Pons (tissue), 1 donor: ENCODE measurements at regions not wholly inside any gene's neighbourhood (a gene's known extent, or its start where the extent isn't known, plus 50 kb on each side); places are given as distances from the start of the nearest gene placed in this dataset.
"Not testable (repeated sequence)": the region's sequence is repeated elsewhere in the genome, so short reads cannot be mapped to it uniquely, and the experiment has no call there.

Experiments
- DNase-seq: peaks from one replicate; pipeline ENCODE4 v3.0.0-alpha.2; 2016; ENCODE audit warnings: low spot score

- DNase-seq, result no peak
These were observed 681.2 kb upstream of the NRP1 start for GRCh38 chr10:34015700-34016099.

GRCh38 chr10:34013235-34013634, 678.8 kb upstream of the NRP1 start:
- DNase-seq, result no peak

GRCh38 chr10:34010891-34011290, 676.4 kb upstream of the NRP1 start:
- no peak for DNase-seq

GRCh38 chr10:34010228-34010627, 675.8 kb upstream of the NRP1 start:
- not testable (repeated sequence) for DNase-seq

- no peak for DNase-seq
These were observed 674.2 kb upstream of the NRP1 start for GRCh38 chr10:34008656-34009055.

- no peak for DNase-seq
These were observed 672.0 kb upstream of the NRP1 start for GRCh38 chr10:34006471-34006870.

- DNase-seq, result no peak
These were observed 669.1 kb upstream of the NRP1 start for GRCh38 chr10:34003561-34003960.

- DNase-seq, result no peak
These were observed 668.4 kb upstream of the NRP1 start for GRCh38 chr10:34002896-34003295.

- DNase-seq, result no peak
These were observed 667.4 kb upstream of the NRP1 start for GRCh38 chr10:34001831-34002230.

GRCh38 chr10:34001087-34001580, 666.7 kb upstream of the NRP1 start:
- no peak for DNase-seq

GRCh38 chr10:33993917-33994316, 659.5 kb upstream of the NRP1 start:
- no peak for DNase-seq

- DNase-seq, result no peak
These were observed 657.5 kb upstream of the NRP1 start for GRCh38 chr10:33991924-33992323.

GRCh38 chr10:33986515-33986914, 652.0 kb upstream of the NRP1 start:
- DNase-seq, result no peak

- DNase-seq, result no peak
These were observed 651.5 kb upstream of the NRP1 start for GRCh38 chr10:33986016-33986415.

- DNase-seq, result no peak
These were observed 648.5 kb upstream of the NRP1 start for GRCh38 chr10:33982995-33983394.

- DNase-seq, result no peak
These were observed 646.8 kb upstream of the NRP1 start for GRCh38 chr10:33981301-33981700.

- no peak for DNase-seq
These were observed 644.7 kb upstream of the NRP1 start for GRCh38 chr10:33979195-33979594.

GRCh38 chr10:33975481-33975880, 641.0 kb upstream of the NRP1 start:
- no peak for DNase-seq

GRCh38 chr10:33974976-33975478, 640.6 kb upstream of the NRP1 start:
- no peak for DNase-seq

- DNase-seq, result no peak
These were observed 634.5 kb upstream of the NRP1 start for GRCh38 chr10:33968983-33969382.

GRCh38 chr10:33967606-33968120, 633.2 kb upstream of the NRP1 start:
- no peak for DNase-seq

GRCh38 chr10:33966946-33967345, 632.5 kb upstream of the NRP1 start:
- DNase-seq, result no peak

GRCh38 chr10:33965795-33966581, 631.5 kb upstream of the NRP1 start:
- DNase-seq, result no peak

- no peak for DNase-seq
These were observed 629.3 kb upstream of the NRP1 start for GRCh38 chr10:33963729-33964128.
